Gastroesophageal sphincter (tissue), 3 donors: ENCODE measurements at regions not wholly inside any gene's neighbourhood (a gene's known extent, or its start where the extent isn't known, plus 50 kb on each side); places are given as distances from the start of the nearest gene placed in this dataset.

ENCODE experiments used
- EP300 ChIP-seq: sonication (generic); formaldehyde crosslinking; IDR thresholded peaks from one replicate; pipeline ENCODE4 v1.6.1; 2017; ENCODE audit warnings: antibody characterized with exemption, mild to moderate bottlenecking
- POLR2A ChIP-seq, 2 donors: fragments of 450-650 bp; IDR thresholded peaks; one replicate each; pipeline ENCODE4 v1.6.1; 2017; ENCODE audit warnings: antibody characterized with exemption in 2 of 2, mild to moderate bottlenecking in 2 of 2, moderate library complexity in 1 of 2
- TF ChIP-seq, protein P1 (sequence below), 4 experiments: fragments of 200-600 bp in 2 of 4; fragments of 450-650 bp in 2 of 4; sonication (generic) in 1 of 4; IDR thresholded peaks; one replicate each; pipeline ENCODE4 v1.5.1; 2017 to 2019; ENCODE audit warnings: antibody characterized with exemption in 4 of 4, mild to moderate bottlenecking in 2 of 4, moderate library complexity in 2 of 4

DNA sequence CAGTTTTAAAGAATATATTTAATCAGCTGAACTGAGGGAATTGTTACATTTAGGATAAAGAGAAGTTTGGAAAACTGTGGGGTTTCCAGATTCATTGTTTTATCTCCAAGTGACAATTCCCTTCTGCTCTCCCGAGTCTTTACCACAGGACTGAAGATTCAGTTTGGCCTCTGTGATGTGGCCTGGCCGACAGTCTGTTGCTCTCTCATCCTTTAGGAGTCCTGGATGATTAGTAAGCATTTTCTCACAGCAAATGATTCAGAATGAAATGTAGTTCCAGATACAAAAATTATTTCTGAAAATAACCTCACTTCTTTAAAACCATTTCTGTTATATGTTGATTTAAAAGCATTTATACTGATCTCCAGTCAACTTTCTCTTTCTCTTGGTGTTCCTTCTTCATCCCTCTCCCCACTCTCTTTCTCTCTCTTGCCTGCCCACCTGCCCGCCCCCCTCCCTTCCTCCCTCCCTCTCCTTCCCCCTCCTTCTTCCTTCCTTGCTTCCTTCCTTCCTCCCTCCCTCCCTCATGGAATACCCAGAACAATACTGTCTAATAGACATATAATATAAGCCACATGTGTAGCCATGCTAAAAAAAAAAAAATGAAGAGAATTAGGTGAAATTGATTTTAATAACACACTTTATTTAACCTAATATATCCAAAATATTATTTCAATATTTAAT, 254.9 kb downstream of the PRL start:
- TF ChIP-seq POLR2A (IDR thresholded peaks at IDR 0.05), result no peak
- TF ChIP-seq, protein P1, sequence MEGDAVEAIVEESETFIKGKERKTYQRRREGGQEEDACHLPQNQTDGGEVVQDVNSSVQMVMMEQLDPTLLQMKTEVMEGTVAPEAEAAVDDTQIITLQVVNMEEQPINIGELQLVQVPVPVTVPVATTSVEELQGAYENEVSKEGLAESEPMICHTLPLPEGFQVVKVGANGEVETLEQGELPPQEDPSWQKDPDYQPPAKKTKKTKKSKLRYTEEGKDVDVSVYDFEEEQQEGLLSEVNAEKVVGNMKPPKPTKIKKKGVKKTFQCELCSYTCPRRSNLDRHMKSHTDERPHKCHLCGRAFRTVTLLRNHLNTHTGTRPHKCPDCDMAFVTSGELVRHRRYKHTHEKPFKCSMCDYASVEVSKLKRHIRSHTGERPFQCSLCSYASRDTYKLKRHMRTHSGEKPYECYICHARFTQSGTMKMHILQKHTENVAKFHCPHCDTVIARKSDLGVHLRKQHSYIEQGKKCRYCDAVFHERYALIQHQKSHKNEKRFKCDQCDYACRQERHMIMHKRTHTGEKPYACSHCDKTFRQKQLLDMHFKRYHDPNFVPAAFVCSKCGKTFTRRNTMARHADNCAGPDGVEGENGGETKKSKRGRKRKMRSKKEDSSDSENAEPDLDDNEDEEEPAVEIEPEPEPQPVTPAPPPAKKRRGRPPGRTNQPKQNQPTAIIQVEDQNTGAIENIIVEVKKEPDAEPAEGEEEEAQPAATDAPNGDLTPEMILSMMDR (IDR thresholded peaks at IDR 0.05), result no peak
- no peak for TF ChIP-seq EP300
